ENCODE measurements at regions not wholly inside any gene's neighbourhood (a gene's known extent, or its start where the extent isn't known, plus 50 kb on each side); places are given as distances from the start of the nearest gene placed in this dataset.

GRCh38 chr12:42834062-42834461 lies 244.5 kb upstream of the PRICKLE1 start:
- DNase-seq (ENCODE audit: low read depth), result no peak
- TF ChIP-seq CTCF (IDR thresholded peaks at IDR 0.05; ENCODE audit: insufficient read depth, low read length), result no peak
- H3K4me3 ChIP-seq (ENCODE audit: low read depth, low read length), result no peak overlapping the region

GRCh38 chr12:42828836-42829235 lies 239.3 kb upstream of the PRICKLE1 start:
- DNase-seq (ENCODE audit: low read depth), result no peak
- H3K4me3 ChIP-seq (ENCODE audit: low read depth, low read length), result no peak overlapping the region
- no peak for TF ChIP-seq CTCF (IDR thresholded peaks at IDR 0.05; ENCODE audit: insufficient read depth, low read length)

GRCh38 chr12:42824327-42824726 lies 234.8 kb upstream of the PRICKLE1 start:
- H3K4me3 ChIP-seq (ENCODE audit: low read depth, low read length), result no peak overlapping the region
- DNase-seq (ENCODE audit: low read depth), result no peak
- no peak for TF ChIP-seq CTCF (IDR thresholded peaks at IDR 0.05; ENCODE audit: insufficient read depth, low read length)

GRCh38 chr12:42823679-42824078 lies 234.1 kb upstream of the PRICKLE1 start:
- TF ChIP-seq CTCF (IDR thresholded peaks at IDR 0.05; ENCODE audit: insufficient read depth, low read length), result no peak
- DNase-seq (ENCODE audit: low read depth), result no peak
- no peak overlapping the region for H3K4me3 ChIP-seq (ENCODE audit: low read depth, low read length)

GRCh38 chr12:42819846-42820245 lies 230.3 kb upstream of the PRICKLE1 start:
- no peak for DNase-seq (ENCODE audit: low read depth)
- no peak for TF ChIP-seq CTCF (IDR thresholded peaks at IDR 0.05; ENCODE audit: insufficient read depth, low read length)
- no peak overlapping the region for H3K4me3 ChIP-seq (ENCODE audit: low read depth, low read length)

- H3K4me3 ChIP-seq (ENCODE audit: low read depth, low read length), result no peak overlapping the region
- no peak for DNase-seq (ENCODE audit: low read depth)
- TF ChIP-seq CTCF (IDR thresholded peaks at IDR 0.05; ENCODE audit: insufficient read depth, low read length), result no peak
Observed at GRCh38 chr12:42815068-42815467, 225.5 kb upstream of the PRICKLE1 start.

- no peak for TF ChIP-seq CTCF (IDR thresholded peaks at IDR 0.05; ENCODE audit: insufficient read depth, low read length)
- DNase-seq (ENCODE audit: low read depth), result no peak
- H3K4me3 ChIP-seq (ENCODE audit: low read depth, low read length), result no peak overlapping the region
Observed at GRCh38 chr12:42812871-42813270, 223.3 kb upstream of the PRICKLE1 start.
